Heart left ventricle (tissue), 13 donors: ENCODE measurements at regions not wholly inside any gene's neighbourhood (a gene's known extent, or its start where the extent isn't known, plus 50 kb on each side); places are given as distances from the start of the nearest gene placed in this dataset.

Experiments
- POLR2A ChIP-seq, 2 donors: fragments of 450-650 bp; IDR thresholded peaks; one replicate each; pipeline ENCODE4 v1.6.1; 2017; ENCODE audit warnings: antibody characterized with exemption in 2 of 2, mild to moderate bottlenecking in 2 of 2, moderate library complexity in 2 of 2
- TF ChIP-seq, protein P1 (sequence below), 12 donors: fragments of 200-600 bp; sonication (generic) in 4 of 12; IDR thresholded peaks; one replicate each; pipeline versions ENCODE4 v1.5.0 to v1.8.0; 2018 to 2022; ENCODE audit warnings: antibody characterized with exemption in 12 of 12, mild to moderate bottlenecking in 5 of 12
- donor health status: ischemic (EF 13 %, LVEDD 7.1; RV severe dilation, severe dysfunction).
- donor health status: DM: no; HTN: yes; CAD: no.
- donor health status: DM: no; HTN: no; CAD: no.
- donor health status: ischemic (EF 25% LVEDD 6.9; RV normal size, moderate dysfunction).
- donor health status: ischemic (EF 25% LVEDD 5.7; RV mildly dilated, moderate dysfunction).
- donor health status: ischemic (EF 35%, LVEDD 5.7; RV mildly dilated, moderate dysfunction).
- donor health status: nonischemic (EF 11% LVEDD 7.7; RV severe dilation, severe dysfunction).
- donor health status: DM: yes; HTN: yes; CAD: no.
- donor health status: PGD.
- donor health status: ischemic (EF 29% LVEDD 5.4; RV normal size, mild dysfunction).
- donor health status: nonischemic (EF 23%, LVEDD 6.1; RV moderate dilation, normal function).

DNA sequence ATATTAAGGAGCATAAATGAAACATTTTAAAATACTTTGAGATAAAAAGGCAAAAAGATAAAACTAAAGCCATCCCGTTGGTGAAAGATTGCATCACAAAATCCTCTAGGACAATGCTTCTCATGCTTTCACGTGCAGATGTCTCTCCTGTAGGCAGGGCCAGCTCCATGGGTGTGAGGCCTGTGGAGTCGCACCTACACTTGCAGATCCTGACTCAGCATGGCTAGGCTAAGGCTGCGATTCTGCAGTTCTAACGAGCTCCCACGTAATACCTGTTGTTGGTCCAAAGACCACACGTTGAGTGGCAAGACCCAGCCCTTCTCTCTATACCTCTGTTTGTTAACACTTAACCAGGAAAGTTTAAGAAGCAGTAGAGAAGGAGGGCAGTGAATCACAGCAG lies 62.1 kb upstream of the CAPRIN1 start:
- no peak for TF ChIP-seq POLR2A (IDR thresholded peaks at IDR 0.05)
- TF ChIP-seq, protein P1, sequence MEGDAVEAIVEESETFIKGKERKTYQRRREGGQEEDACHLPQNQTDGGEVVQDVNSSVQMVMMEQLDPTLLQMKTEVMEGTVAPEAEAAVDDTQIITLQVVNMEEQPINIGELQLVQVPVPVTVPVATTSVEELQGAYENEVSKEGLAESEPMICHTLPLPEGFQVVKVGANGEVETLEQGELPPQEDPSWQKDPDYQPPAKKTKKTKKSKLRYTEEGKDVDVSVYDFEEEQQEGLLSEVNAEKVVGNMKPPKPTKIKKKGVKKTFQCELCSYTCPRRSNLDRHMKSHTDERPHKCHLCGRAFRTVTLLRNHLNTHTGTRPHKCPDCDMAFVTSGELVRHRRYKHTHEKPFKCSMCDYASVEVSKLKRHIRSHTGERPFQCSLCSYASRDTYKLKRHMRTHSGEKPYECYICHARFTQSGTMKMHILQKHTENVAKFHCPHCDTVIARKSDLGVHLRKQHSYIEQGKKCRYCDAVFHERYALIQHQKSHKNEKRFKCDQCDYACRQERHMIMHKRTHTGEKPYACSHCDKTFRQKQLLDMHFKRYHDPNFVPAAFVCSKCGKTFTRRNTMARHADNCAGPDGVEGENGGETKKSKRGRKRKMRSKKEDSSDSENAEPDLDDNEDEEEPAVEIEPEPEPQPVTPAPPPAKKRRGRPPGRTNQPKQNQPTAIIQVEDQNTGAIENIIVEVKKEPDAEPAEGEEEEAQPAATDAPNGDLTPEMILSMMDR (IDR thresholded peaks at IDR 0.05): no peak
